HepG2 (cell line): ENCODE measurements at regions not wholly inside any gene's neighbourhood (a gene's known extent, or its start where the extent isn't known, plus 50 kb on each side); places are given as distances from the start of the nearest gene placed in this dataset.

ENCODE experiments used
- ATAC-seq: fragments of 200-7000 bp; cut with Tn5 transposase; 3 replicates; pipeline ENCODE4 v1.9.1; 2020; ENCODE audit warnings: mild to moderate bottlenecking, moderate library complexity
- BruUV-seq: library from RNA; stranded (reverse); fragments of 400-500 nt; replicated peaks from 2 replicates; lab custom pipeline; 2021; lab: Mats Ljungman, UMichigan
- CTCF ChIA-PET: fragments of 300-600 bp; formaldehyde crosslinking; extraction: SDS; loops from one replicate; lab custom pipeline; 2021; ENCODE audit warnings: low total read pairs, inconsistent platforms, low intra/inter-chr PET ratio; lab: Yijun Ruan, JAX
- POLR2A ChIA-PET: fragments of 350-600 bp; sonication (Branson Sonifier 250); formaldehyde crosslinking; loops from one replicate; lab custom pipeline; 2020; ENCODE audit warnings: antibody characterized with exemption, inconsistent platforms; lab: Yijun Ruan, JAX
- DNase-seq: peaks from one replicate; pipeline ENCODE4 v3.0.0-alpha.2; 2015; ENCODE audit warnings: low spot score
- FAIRE-seq: peaks from 3 replicates; lab custom pipeline; 2011; peaks lifted over from hg19 to GRCh38; lab: Jason Lieb, UNC
- H2AFZ ChIP-seq: one replicate; pipeline ENCODE4 v1.6.1; 2011; ENCODE audit warnings: low read length, inconsistent platforms
- H3K27ac ChIP-seq: fragments of 300-600 bp; 3 replicates; pipeline ENCODE4 v1.8.0; 2011; ENCODE audit warnings: mixed run types, mild to moderate bottlenecking, mixed read lengths, low read length, inconsistent platforms; ENCODE audit not compliant: insufficient read depth; ENCODE audit errors: extremely low read length
- H3K27me3 ChIP-seq, 2 experiments: fragments of 200-600 bp in 1 of 2; 2 replicates in 1 of 2; 3 replicates in 1 of 2; pipeline versions ENCODE4 v1.6.0 to v1.8.0; 2011; ENCODE audit warnings: low read length in 2 of 2, mild to moderate bottlenecking in 2 of 2, moderate library complexity in 2 of 2, inconsistent platforms in 1 of 2; ENCODE audit not compliant: insufficient read depth in 2 of 2, control insufficient read depth in 1 of 2
- H3K36me3 ChIP-seq, 2 experiments: fragments of 200-600 bp in 1 of 2; replicated peaks in 1 of 2; 2 replicates in 1 of 2; 3 replicates in 1 of 2; pipeline versions ENCODE4 v1.5.1 to v1.8.0; 2011; ENCODE audit warnings: low read length in 2 of 2, inconsistent platforms in 1 of 2; ENCODE audit not compliant: insufficient read depth in 2 of 2, control insufficient read depth in 1 of 2
- H3K4me1 ChIP-seq: 2 replicates; pipeline ENCODE4 v1.5.1; 2012; ENCODE audit warnings: low read length, inconsistent platforms; ENCODE audit not compliant: insufficient read depth
- H3K4me2 ChIP-seq: 2 replicates; pipeline ENCODE4 v1.6.0; 2011; ENCODE audit warnings: low read depth, low read length, inconsistent platforms
- H3K4me3 ChIP-seq, 3 experiments: fragments of 200-600 bp in 1 of 3; sonication (generic), shearing (Covaris generic) in 1 of 3; replicated peaks in 1 of 3; 2 replicates each; pipeline ENCODE4 v1.5.1; 2011 to 2016; ENCODE audit warnings: low read length in 3 of 3, inconsistent platforms in 2 of 3, low read depth in 2 of 3, mild to moderate bottlenecking in 2 of 3, control low read depth in 1 of 3, mixed read lengths in 1 of 3; ENCODE audit not compliant: insufficient read depth in 1 of 3
- H3K79me2 ChIP-seq: one replicate; pipeline ENCODE4 v1.6.1; 2011; ENCODE audit warnings: low read length, inconsistent platforms; ENCODE audit not compliant: insufficient read depth
- H3K9ac ChIP-seq: 2 replicates; pipeline ENCODE4 v1.6.0; 2011; ENCODE audit warnings: mild to moderate bottlenecking, low read depth, low read length, inconsistent platforms; ENCODE audit not compliant: insufficient read depth
- H3K9me3 ChIP-seq: 2 replicates; pipeline ENCODE4 v1.5.1; 2012; ENCODE audit warnings: mild to moderate bottlenecking, low read length
- H4K20me1 ChIP-seq: 2 replicates; pipeline ENCODE4 v1.6.0; 2011; ENCODE audit warnings: inconsistent platforms, mild to moderate bottlenecking, low read length, moderate library complexity; ENCODE audit not compliant: insufficient read depth
- BCL6 ChIP-seq: IDR thresholded peaks from 2 replicates; pipeline ENCODE4 v1.6.1; 2016; ENCODE audit warnings: missing genetic modification reagents, missing compliant biosample characterization
- HOXA3 ChIP-seq: sonication (generic); formaldehyde crosslinking; IDR thresholded peaks from 2 replicates; pipeline ENCODE4 v1.5.0; 2020; ENCODE audit warnings: missing genetic modification reagents
- KLF16 ChIP-seq, 2 experiments: sonication (generic) in 1 of 2; formaldehyde crosslinking in 1 of 2; IDR thresholded peaks; 2 replicates each; pipeline versions ENCODE4 v1.6.1 to v1.8.0; 2016 to 2023; ENCODE audit warnings: missing genetic modification reagents in 2 of 2, missing compliant biosample characterization in 1 of 2
- MXD4 ChIP-seq: IDR thresholded peaks from 2 replicates; pipeline ENCODE4 v1.6.1; 2016; ENCODE audit warnings: mild to moderate bottlenecking, missing biosample characterization, missing genetic modification reagents
- NR3C1 ChIP-seq: sonication (generic); formaldehyde crosslinking; IDR thresholded peaks from 2 replicates; pipeline ENCODE4 v1.4.0; 2020; ENCODE audit warnings: missing genetic modification reagents
- PCBP2 ChIP-seq: fragments of 200-400 bp; formaldehyde crosslinking; optimal IDR thresholded peaks from 2 replicates; pipeline ENCODE3; 2018; ENCODE audit warnings: low read length, low read depth; ENCODE audit not compliant: poor library complexity, severe bottlenecking
- RARA ChIP-seq: IDR thresholded peaks from 2 replicates; pipeline ENCODE4 v1.6.1; 2016; ENCODE audit warnings: missing genetic modification reagents, missing compliant biosample characterization
- RBFOX2 ChIP-seq: fragments of 200-400 bp; formaldehyde crosslinking; IDR thresholded peaks from 2 replicates; pipeline ENCODE4 v1.6.1; 2017; ENCODE audit warnings: low read depth, mild to moderate bottlenecking, low read length
- SOX5 ChIP-seq: IDR thresholded peaks from 2 replicates; pipeline ENCODE4 v1.6.1; 2016; ENCODE audit warnings: borderline replicate concordance
- THYN1 ChIP-seq: sonication (generic); formaldehyde crosslinking; IDR thresholded peaks from 2 replicates; pipeline ENCODE4 v1.8.1; 2023; ENCODE audit warnings: low read depth, mild to moderate bottlenecking, moderate library complexity, missing genetic modification reagents, borderline replicate concordance
- ZBTB33 ChIP-seq: sonication (generic); formaldehyde crosslinking; IDR thresholded peaks from 2 replicates; pipeline ENCODE4 v1.4.0; 2020; ENCODE audit warnings: missing genetic modification reagents
- ZNF281 ChIP-seq: sonication (generic); formaldehyde crosslinking; IDR thresholded peaks from 2 replicates; pipeline ENCODE4 v1.4.0; 2020; ENCODE audit warnings: missing genetic modification reagents, borderline replicate concordance
- ZNF432 ChIP-seq: sonication (generic); formaldehyde crosslinking; IDR thresholded peaks from 2 replicates; pipeline ENCODE4 v1.5.0; 2020; ENCODE audit warnings: missing genetic modification reagents, mild to moderate bottlenecking, borderline replicate concordance
- ZNF747 ChIP-seq: sonication (generic); formaldehyde crosslinking; IDR thresholded peaks from 2 replicates; pipeline ENCODE4 v1.8.1; 2023; ENCODE audit warnings: missing genetic modification reagents, mild to moderate bottlenecking, borderline replicate concordance
- ZNF839 ChIP-seq: sonication (generic); formaldehyde crosslinking; IDR thresholded peaks from 2 replicates; pipeline ENCODE4 v1.4.0; 2020; ENCODE audit warnings: missing genetic modification reagents, mild to moderate bottlenecking, borderline replicate concordance
- WGBS: methylation state at CpG from one replicate; pipeline ENCODE4 v1.1.6; 2017; ENCODE audit warnings: low lambda C conversion rate; 5-methylcytosine and 5-hydroxymethylcytosine counted together
- in situ Hi-C: cut with HindIII; loops from 2 replicates; pipeline ENCODE4 v1.10.0; 2017; ENCODE audit warnings: low pct_unique_long_range_greater_than_20kb; ENCODE audit not compliant: extremely low pct_ligation_motif_present
- intact Hi-C: fragments of 100-400 bp; cut with micrococcal nuclease; formaldehyde crosslinking; loops from one replicate; pipeline ENCODE4 v1.10.0; 2022; ENCODE audit not compliant: unreplicated experiment
- TF ChIP-seq, protein P1 (sequence below): sonication (generic); formaldehyde crosslinking; IDR thresholded peaks from 2 replicates; pipeline ENCODE4 v1.4.0; 2020; ENCODE audit warnings: missing genetic modification reagents
- TF ChIP-seq, protein P2 (sequence below): sonication (generic); formaldehyde crosslinking; IDR thresholded peaks from 2 replicates; pipeline ENCODE4 v1.5.0; 2020; ENCODE audit warnings: missing genetic modification reagents, mild to moderate bottlenecking, borderline replicate concordance

DNA sequence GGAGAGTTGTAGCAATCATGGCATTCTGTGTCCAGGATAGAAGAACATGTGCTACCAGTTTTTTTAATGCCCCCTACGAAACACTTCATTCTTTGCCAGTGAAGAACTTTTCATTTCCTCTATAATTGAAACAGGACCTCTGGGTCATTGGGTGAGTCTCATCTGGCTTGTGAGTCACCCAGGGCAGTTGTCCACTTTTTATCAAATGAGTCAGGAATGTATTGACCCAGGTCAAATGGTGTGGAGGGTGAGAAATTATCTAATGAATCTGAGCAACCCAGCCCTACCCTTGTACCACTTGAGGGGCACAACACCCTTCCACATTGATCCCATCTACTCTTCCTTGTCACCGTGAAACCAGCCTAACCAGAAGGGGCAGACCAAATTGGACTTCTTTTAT lies 417.3 kb upstream of the PROX1 start:
- DNase-seq = peak; percentile 64
- Histone ChIP-seq H3K27me3 (no peaks in the 10 kb centered on the region), H3K79me2 (no peaks in the 10 kb centered on the region), H3K9ac (peak overlapping the region; percentile 49), H3K4me1 (peaks cover 78% of the 10 kb centered on the region), H3K36me3 (no peaks in the 10 kb centered on the region), H4K20me1 (no peaks in the 10 kb centered on the region), H3K4me3 (no peak overlapping the region), H3K4me2 (peak overlapping the region; percentile 69; the same call in 1 of the 2 replicates), H3K27ac (peak overlapping the region; percentile 90), H3K9me3 (peaks cover 12% of the 10 kb centered on the region; the same call in 1 of the 2 replicates), H2AFZ (no peak overlapping the region)
- in situ Hi-C loops (no loop called here), intact Hi-C loops (no loop called here)
- 78% methylated on average over 2 of the region's 2 CpGs for WGBS
- ChIA-PET POLR2A (interaction anchor here (1.4 to 2.8 kb wide), 9 partner anchors 199 to 712 kb away, joined by 3 to 15 read pairs (median 8); partner anchors contain the start of gene PROX1), CTCF (no interaction called here)
- no peak for ATAC-seq
- no TSS peak for BruUV-seq
- no peak for FAIRE-seq
- TF ChIP-seq RARA (CRISPR knock-in tag) (peak; percentile 83), MXD4 (CRISPR knock-in tag) (no peak), BCL6 (CRISPR knock-in tag) (no peak), RBFOX2 (0 out of 2 replicates have a peak, but pooled peaks have one; percentile 21), PCBP2 (no peak), ZNF839 (CRISPR knock-in tag) (no peak), KLF16 (CRISPR knock-in tag; IDR thresholded peaks at IDR 0.05) (no peak), ZBTB33 (no peak), THYN1 (CRISPR knock-in tag) (no peak), HOXA3 (CRISPR knock-in tag) (0 out of 2 replicates have a peak, but pooled peaks have one; percentile 0), ZNF747 (no peak), SOX5 (CRISPR knock-in tag) (peak; percentile 30; the same call in 1 of the 2 replicates), ZNF281 (CRISPR knock-in tag) (no peak), ZNF432 (CRISPR knock-in tag) (no peak), NR3C1 (no peak)
- TF ChIP-seq, protein P1, sequence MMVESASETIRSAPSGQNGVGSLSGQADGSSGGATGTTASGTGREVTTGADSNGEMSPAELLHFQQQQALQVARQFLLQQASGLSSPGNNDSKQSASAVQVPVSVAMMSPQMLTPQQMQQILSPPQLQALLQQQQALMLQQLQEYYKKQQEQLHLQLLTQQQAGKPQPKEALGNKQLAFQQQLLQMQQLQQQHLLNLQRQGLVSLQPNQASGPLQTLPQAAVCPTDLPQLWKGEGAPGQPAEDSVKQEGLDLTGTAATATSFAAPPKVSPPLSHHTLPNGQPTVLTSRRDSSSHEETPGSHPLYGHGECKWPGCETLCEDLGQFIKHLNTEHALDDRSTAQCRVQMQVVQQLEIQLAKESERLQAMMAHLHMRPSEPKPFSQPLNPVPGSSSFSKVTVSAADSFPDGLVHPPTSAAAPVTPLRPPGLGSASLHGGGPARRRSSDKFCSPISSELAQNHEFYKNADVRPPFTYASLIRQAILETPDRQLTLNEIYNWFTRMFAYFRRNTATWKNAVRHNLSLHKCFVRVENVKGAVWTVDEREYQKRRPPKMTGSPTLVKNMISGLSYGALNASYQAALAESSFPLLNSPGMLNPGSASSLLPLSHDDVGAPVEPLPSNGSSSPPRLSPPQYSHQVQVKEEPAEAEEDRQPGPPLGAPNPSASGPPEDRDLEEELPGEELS (CRISPR knock-in tag) = peak; percentile 33; the same call in 1 of the 2 replicates
- TF ChIP-seq, protein P2, sequence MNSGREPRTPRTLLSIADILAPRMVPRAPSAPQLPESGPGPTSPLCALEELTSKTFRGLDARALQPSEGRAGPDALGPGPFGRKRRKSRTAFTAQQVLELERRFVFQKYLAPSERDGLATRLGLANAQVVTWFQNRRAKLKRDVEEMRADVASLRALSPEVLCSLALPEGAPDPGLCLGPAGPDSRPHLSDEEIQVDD = no peak
